ENCODE measurements at regions not wholly inside any gene's neighbourhood (a gene's known extent, or its start where the extent isn't known, plus 50 kb on each side); places are given as distances from the start of the nearest gene placed in this dataset.

DNA sequence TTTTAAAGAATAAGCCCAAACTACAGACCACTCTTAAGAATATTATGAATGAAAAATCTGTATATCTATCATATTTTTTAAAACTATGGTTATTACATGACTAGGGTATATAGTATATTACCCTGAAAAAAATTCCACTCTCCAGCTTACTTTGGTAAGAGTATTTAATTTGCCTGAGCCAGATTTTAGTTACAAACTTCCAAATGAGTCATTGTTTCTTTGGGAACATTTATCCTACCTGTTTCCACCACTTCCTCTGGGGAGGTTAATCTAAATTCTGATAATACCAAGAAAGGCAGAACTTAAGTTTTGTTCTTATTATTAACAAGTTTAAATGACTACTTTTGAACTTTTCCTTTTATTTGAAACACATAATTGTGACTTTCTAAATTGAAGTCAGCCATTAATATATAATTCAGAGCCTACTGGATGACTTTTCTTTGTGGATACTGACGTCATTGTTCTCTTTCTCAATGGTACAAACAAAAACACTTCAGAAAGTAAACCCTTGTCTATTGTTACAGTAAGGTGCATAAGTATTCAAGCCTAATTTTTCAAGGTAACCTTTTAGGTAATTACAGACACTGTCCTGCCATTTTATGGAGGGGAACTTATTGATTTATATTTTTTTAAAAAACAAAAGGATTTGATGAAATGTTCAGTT, 135.6 kb upstream of the TLL1 start:
- no peak overlapping the region for H3K9ac ChIP-seq (ENCODE audit: low read depth in 1 of 2, low read length in 2 of 2)
- H3K36me3 ChIP-seq (ENCODE audit: control insufficient read depth in 4 of 4, insufficient read depth in 3 of 4, low read depth in 1 of 4, low read length in 3 of 4) = no peaks in the 10 kb centered on the region
- no peak overlapping the region for H3K4me3 ChIP-seq (ENCODE audit: low read depth in 1 of 3, low read length in 3 of 3)
- H3K27ac ChIP-seq (ENCODE audit: low read depth in 1 of 2, low read length in 2 of 2) = no peak overlapping the region
- no peak for DNase-seq (ENCODE audit: low spot score)
- no peaks in the 10 kb centered on the region for H3K4me1 ChIP-seq (ENCODE audit: control insufficient read depth in 4 of 4, insufficient read depth in 4 of 4, low read length in 3 of 4)
- WGBS = 72% methylated on average over 1 of the region's 1 CpG
- no peaks in the 10 kb centered on the region for H3K9me3 ChIP-seq (ENCODE audit: control insufficient read depth in 4 of 4, low read length in 3 of 4)
- TF ChIP-seq FOXA1 (IDR thresholded peaks at IDR 0.05) = no peak
- no peak for TF ChIP-seq RAD21 (IDR thresholded peaks at IDR 0.05)
- TF ChIP-seq HNF4A (conservative IDR thresholded peaks at IDR 0.05) = no peak
- TF ChIP-seq, protein P1, sequence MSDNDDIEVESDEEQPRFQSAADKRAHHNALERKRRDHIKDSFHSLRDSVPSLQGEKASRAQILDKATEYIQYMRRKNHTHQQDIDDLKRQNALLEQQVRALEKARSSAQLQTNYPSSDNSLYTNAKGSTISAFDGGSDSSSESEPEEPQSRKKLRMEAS (IDR thresholded peaks at IDR 0.05) = no peak
- TF ChIP-seq, protein P2, sequence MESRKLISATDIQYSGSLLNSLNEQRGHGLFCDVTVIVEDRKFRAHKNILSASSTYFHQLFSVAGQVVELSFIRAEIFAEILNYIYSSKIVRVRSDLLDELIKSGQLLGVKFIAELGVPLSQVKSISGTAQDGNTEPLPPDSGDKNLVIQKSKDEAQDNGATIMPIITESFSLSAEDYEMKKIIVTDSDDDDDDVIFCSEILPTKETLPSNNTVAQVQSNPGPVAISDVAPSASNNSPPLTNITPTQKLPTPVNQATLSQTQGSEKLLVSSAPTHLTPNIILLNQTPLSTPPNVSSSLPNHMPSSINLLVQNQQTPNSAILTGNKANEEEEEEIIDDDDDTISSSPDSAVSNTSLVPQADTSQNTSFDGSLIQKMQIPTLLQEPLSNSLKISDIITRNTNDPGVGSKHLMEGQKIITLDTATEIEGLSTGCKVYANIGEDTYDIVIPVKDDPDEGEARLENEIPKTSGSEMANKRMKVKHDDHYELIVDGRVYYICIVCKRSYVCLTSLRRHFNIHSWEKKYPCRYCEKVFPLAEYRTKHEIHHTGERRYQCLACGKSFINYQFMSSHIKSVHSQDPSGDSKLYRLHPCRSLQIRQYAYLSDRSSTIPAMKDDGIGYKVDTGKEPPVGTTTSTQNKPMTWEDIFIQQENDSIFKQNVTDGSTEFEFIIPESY (IDR thresholded peaks at IDR 0.05) = no peak
- H3K27me3 ChIP-seq (ENCODE audit: control insufficient read depth in 4 of 4, insufficient read depth in 4 of 4, low read length in 3 of 4) = no peaks in the 10 kb centered on the region

DNA sequence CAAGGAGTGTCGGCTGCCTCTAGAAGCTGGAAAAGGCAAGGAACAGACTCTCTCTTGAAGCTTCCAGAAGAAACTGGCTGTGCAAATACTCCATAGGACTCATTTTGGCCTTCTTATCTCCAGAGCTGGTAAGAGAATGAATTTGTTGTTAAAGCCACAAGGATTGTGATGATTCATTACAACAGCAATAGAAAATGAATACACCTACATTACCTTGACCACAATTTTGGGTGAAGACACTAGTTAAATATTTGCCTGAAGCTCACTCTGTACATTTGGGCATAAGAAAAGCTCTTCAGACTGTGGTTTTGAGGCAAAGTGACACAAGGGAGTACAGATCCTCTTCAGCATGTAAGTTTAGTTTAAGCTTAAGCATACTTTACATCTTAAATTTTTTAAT, 134.5 kb upstream of the TLL1 start:
- Histone ChIP-seq H3K9me3 (ENCODE audit: control insufficient read depth in 4 of 4, low read length in 3 of 4) (no peaks in the 10 kb centered on the region), H3K27ac (ENCODE audit: low read depth in 1 of 2, low read length in 2 of 2) (no peak overlapping the region), H3K4me3 (ENCODE audit: low read depth in 1 of 3, low read length in 3 of 3) (no peak overlapping the region), H3K9ac (ENCODE audit: low read depth in 1 of 2, low read length in 2 of 2) (no peak overlapping the region), H3K4me1 (ENCODE audit: control insufficient read depth in 4 of 4, insufficient read depth in 4 of 4, low read length in 3 of 4) (no peaks in the 10 kb centered on the region), H3K36me3 (ENCODE audit: control insufficient read depth in 4 of 4, insufficient read depth in 3 of 4, low read depth in 1 of 4, low read length in 3 of 4) (no peaks in the 10 kb centered on the region), H3K27me3 (ENCODE audit: control insufficient read depth in 4 of 4, insufficient read depth in 4 of 4, low read length in 3 of 4) (no peaks in the 10 kb centered on the region)
- no peak for TF ChIP-seq EGR1 (IDR thresholded peaks at IDR 0.05; ENCODE audit: low read depth in 2 of 2)
- TF ChIP-seq FOXA2 (IDR thresholded peaks at IDR 0.05) = no peak
- WGBS = 63% methylated on average over 1 of the region's 1 CpG
- DNase-seq (ENCODE audit: low spot score) = no peak

DNA sequence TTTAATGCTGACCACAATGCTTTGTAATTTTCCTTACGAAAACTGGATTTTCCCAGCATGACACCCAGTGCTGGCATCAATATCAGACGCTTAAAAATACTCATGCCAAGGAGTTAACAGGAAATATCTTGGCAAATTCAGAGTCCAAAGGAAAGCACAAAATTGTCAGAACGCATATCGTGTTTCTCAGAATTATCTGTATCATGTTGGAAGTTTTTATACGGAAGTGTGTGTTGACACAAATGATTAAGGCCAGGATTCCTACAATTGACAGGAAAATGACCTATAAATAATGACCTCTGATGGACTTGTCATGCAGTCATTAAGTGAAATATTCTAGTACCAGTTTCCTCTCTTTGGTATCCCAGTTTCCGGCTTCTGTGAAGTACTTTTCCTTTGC, 132.1 kb upstream of the TLL1 start:
- Histone ChIP-seq H3K27ac (ENCODE audit: low read depth in 1 of 2, low read length in 2 of 2) (no peak overlapping the region), H3K9ac (ENCODE audit: low read depth in 1 of 2, low read length in 2 of 2) (no peak overlapping the region), H3K9me3 (ENCODE audit: control insufficient read depth in 4 of 4, low read length in 3 of 4) (no peaks in the 10 kb centered on the region), H3K4me3 (ENCODE audit: low read depth in 1 of 3, low read length in 3 of 3) (no peak overlapping the region), H3K27me3 (ENCODE audit: control insufficient read depth in 4 of 4, insufficient read depth in 4 of 4, low read length in 3 of 4) (no peaks in the 10 kb centered on the region), H3K36me3 (ENCODE audit: control insufficient read depth in 4 of 4, insufficient read depth in 3 of 4, low read depth in 1 of 4, low read length in 3 of 4) (no peaks in the 10 kb centered on the region), H3K4me1 (ENCODE audit: control insufficient read depth in 4 of 4, insufficient read depth in 4 of 4, low read length in 3 of 4) (no peaks in the 10 kb centered on the region)
- DNase-seq (ENCODE audit: low spot score) = no peak
- TF ChIP-seq HNF4A (conservative IDR thresholded peaks at IDR 0.05) = no peak
- TF ChIP-seq REST (IDR thresholded peaks at IDR 0.05) = no peak
- TF ChIP-seq EGR1 (IDR thresholded peaks at IDR 0.05; ENCODE audit: low read depth in 2 of 2) = no peak
- no peak for TF ChIP-seq SP1 (IDR thresholded peaks at IDR 0.05)
- TF ChIP-seq RAD21 (IDR thresholded peaks at IDR 0.05) = no peak
- no peak for TF ChIP-seq ATF3 (IDR thresholded peaks at IDR 0.05)
- no peak for TF ChIP-seq RXRA (IDR thresholded peaks at IDR 0.05)
- TF ChIP-seq, protein P3, sequence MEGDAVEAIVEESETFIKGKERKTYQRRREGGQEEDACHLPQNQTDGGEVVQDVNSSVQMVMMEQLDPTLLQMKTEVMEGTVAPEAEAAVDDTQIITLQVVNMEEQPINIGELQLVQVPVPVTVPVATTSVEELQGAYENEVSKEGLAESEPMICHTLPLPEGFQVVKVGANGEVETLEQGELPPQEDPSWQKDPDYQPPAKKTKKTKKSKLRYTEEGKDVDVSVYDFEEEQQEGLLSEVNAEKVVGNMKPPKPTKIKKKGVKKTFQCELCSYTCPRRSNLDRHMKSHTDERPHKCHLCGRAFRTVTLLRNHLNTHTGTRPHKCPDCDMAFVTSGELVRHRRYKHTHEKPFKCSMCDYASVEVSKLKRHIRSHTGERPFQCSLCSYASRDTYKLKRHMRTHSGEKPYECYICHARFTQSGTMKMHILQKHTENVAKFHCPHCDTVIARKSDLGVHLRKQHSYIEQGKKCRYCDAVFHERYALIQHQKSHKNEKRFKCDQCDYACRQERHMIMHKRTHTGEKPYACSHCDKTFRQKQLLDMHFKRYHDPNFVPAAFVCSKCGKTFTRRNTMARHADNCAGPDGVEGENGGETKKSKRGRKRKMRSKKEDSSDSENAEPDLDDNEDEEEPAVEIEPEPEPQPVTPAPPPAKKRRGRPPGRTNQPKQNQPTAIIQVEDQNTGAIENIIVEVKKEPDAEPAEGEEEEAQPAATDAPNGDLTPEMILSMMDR (IDR thresholded peaks at IDR 0.05; ENCODE audit: low read depth, low read length, missing input control) = no peak
- TF ChIP-seq JUND (IDR thresholded peaks at IDR 0.05) = no peak
- no peak for TF ChIP-seq NR2F2 (IDR thresholded peaks at IDR 0.05)
- TF ChIP-seq FOXA1 (IDR thresholded peaks at IDR 0.05) = no peak
- 35% methylated on average over 6 of the region's 6 CpGs for WGBS
